GM21423 (cell line): ENCODE measurements at regions not wholly inside any gene's neighbourhood (a gene's known extent, or its start where the extent isn't known, plus 50 kb on each side); places are given as distances from the start of the nearest gene placed in this dataset.

ENCODE experiments used
- ATAC-seq: cut with Tn5 transposase; IDR thresholded peaks from one replicate; pipeline ENCODE4 v1.9.1; 2021; ENCODE audit warnings: mild to moderate bottlenecking, moderate library complexity; ENCODE audit not compliant: unreplicated experiment

GRCh38 chr6:138577151-138577915 is 78.0 kb upstream of the NHSL1 start:
- ATAC-seq, result peak; percentile 75

DNA sequence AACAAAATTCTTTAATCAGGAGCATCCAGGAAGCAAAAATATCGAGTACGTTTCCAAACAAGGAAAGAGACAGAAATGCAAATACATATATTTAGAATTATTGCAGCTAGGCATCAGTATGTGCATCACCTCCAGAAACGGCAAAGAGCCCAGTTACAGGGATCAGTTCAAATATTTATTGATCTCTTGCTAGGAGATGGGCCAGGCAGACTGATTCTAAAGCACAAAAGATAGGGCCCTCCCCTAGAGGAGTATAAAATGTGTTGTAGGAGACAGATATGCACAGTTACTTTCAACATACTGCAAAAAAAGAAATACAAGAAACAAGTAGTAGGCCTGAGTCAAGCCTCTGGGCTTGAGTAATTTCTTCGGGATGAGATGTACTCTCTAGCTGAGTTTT is 80.7 kb upstream of the NHSL1 start:
- ATAC-seq, result no peak

DNA sequence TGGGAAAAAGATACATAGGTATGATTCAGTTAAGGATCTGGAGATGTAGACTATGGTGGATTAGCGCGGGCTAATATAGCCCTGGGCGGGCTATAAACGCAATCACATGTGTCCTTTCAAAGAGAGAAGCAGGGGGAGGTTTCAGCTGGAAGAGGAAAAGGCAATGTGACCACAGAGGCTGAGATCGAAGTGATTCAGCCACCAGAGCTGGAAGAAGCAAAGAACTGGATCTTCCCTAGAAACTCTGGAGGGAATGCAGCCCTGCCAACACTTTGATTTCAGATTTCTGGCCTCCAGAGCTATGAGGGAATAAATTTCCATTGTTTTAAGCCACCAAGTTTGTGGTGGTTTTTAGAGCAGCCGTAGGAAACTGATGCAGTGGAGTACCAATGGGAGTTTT is 81.5 kb upstream of the NHSL1 start:
- ATAC-seq, result no peak

DNA sequence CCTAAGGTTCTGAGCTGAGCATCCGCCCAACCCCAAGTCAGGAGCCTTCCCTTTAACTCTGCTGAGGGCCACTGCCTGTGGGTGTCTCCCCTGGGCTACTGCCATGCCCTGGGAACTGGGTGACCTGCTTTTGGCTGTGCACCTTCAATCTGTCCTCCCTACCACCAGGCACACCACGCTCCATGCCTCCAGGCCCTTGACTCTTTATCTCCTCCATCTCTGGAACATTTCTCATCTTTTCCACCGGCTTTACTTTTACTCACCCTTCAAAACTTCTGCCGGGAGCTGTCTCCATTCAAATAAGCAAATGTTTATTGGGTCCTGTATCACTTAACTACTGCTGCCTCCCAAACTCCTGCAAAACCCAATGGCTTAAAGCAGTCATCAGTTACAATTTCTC is 83.3 kb upstream of the NHSL1 start:
- ATAC-seq, result no peak

GRCh38 chr6:138586638-138587037 is 87.3 kb upstream of the NHSL1 start:
- ATAC-seq, result peak; percentile 58

DNA sequence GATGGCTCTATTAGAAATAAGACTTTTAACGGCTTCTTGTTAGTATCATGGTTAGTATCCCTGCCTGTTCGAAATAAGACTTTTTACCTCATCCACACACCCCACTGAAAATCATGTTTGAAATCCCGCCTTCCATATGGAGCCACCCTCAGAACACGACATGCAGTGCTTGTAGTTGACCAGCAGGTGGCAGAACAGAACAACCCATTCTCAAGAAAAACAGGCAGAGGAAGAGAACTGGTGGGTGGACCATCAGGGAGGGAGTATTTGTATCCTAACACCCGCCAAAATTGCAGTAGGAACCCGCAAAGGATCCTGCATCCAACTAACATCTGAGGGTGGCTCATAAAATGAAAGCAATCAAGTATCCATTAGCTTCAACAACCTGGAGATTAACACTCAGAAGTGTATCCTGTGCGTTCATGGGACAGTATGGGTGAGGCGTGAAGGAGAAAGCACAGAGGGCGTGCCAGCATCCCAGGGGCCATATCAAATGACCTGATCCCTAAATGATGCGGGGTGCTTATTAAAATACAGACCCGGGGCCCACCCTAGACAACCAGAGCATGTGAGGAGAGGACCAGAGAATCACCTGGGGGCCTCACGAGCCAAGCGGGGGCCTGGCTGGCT is 89.6 kb upstream of the NHSL1 start:
- no peak for ATAC-seq

DNA sequence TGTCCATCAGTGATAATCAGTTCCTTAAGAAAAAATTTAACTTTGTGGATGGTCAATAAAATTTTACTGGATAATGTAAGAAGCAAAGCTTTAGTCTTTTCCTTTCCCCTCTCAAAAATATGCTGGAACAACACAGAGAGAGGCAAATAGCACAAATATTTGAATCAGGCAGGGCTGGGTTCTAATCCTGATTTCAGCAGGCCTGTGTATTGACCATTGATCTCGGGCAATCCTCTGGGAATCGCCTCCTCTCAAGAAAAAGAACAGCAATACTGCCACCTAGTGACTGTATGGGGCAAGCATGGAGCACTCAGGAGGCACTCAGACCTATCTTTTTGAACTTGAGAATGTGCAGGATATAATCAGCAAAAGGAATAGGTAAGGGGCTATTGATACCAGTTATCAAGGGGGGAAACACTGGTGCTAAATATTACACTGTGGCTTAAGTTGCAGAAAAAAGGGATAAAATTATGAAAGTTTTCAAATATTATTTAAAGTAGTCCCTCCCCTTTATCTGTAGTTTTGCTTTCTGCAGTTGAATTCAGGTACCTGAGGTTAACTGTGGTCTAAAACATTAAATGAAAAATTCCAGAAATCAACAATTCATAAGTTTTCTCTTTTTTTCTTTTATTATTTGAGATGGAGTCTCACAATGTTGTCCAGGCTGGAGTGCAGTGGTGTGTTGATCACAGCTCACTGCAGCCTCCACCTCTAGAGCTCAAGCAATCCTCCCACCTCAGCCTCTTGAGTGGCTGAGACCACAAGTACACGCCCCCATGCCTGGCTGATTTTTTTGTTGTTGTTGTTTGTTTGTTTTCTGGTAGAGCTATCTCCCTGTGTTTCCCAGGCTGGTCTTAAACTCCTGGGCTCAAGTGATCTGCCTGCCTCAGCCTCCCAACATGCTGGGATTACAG is 91.8 kb upstream of the NHSL1 start:
- no peak for ATAC-seq

DNA sequence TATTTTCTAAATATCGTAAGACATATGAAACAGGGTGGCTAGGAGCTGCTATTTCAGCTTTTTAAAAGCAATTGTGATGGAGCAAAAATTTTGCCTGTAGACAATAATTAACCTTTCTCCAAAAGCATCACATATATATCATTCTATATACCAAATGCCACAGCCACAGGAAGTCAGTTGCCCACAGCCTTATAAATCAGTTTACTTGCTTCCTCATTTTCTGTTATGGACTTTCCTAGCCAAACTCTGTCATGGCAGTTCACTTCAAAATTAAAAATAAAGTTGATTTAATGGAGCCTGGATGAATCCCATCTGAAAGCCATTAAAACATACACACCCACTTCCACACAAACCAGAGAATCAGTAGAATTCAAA is 93.4 kb upstream of the NHSL1 start:
- ATAC-seq, result peak; percentile 66

DNA sequence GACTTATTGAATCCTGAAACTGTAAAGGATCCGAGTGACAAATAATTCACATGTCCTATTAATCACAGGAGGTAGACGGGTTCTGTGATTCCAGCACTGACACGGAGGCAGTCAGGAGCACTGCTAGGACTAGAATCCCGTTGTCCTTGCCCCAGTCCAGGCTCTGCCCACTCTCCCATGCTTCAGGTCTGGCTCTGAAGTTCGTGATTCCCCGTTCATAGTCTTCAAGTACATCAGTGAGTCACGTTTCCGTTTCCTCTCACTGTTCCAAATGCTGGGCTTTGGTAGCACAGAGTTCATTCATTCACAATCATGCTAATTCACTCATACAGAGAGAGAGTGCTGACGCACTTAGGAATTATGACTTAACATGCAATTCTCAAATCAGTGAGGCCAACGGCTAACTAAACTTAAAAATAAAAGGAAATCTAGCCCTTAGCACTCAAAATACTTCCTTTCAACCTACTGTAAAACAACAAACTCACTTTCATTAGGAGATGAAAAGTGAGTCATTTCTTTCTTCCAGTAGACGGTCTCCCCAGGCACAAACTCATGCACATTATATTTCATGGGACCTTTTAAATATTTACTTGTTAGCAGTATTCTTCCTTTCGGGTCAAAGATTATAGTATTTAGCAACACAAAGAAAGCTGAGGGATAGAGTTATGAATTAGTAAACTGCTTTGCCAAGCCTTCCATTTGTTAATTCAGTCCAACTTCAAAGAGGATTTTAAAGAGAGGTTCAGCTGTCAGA is 94.0 kb upstream of the NHSL1 start:
- ATAC-seq, result peak; percentile 79

DNA sequence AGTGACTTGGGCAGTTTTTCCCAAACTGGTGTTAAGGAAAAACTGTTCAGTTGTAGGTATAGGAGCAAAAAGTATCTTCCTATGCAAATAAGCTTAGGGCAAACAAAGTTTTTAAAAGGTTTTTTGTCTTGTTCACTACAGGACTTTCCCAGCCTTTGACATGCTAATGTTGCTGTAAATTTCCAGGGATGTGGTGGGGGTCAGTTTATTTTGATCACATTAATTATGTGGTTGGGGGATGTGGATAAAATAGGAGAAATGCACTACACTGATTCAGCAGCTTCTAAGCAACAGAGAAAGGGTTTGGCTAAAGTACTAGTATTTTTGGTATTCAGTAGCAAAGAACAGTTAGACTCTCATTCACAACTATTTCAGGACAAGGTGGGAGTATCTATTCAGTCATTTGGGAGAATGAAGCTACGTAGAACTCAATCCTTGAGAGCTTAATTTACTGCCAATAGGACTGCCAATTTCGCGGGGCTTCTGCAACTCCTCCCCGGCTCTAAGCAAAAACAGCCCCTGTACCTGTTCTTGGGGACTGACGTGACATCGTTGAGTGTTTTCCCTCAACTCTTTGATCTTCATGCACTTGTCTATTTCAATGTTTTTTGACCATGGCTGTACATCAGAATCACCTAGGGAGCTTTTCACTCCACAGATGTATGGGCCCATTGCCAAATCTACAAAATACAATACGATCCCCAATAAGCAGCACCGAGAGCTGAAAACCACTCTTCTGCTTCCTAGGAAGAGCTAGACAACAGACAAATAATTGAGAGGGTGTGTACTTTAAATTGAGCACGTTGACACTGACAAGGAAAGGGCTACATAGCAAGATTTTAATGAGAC is 94.8 kb upstream of the NHSL1 start:
- ATAC-seq, result no peak

GRCh38 chr6:138594758-138595140 is 95.5 kb upstream of the NHSL1 start:
- ATAC-seq, result no peak

- no peak for ATAC-seq
These were observed 96.8 kb upstream of the NHSL1 start for GRCh38 chr6:138596126-138596525.

DNA sequence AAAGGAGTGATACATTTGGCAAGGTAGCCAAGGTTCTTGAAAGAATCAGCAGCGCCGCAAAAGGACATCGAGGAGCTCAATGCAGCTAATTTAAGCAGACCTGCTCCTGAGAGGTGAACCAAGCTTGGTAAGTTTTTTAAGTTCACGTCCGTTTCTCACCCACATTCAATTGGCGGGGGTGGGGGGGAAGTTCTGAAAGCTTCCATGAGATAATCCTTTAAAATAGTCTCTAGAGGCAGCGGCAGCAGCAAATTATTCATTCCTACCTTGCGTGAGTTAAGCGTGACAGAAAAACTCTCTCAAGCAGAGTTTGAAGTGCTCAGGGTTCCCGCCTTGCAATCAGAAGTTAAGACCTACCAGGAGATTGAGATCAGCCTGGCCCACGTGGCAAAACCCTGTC is 97.3 kb upstream of the NHSL1 start:
- ATAC-seq, result no peak

- ATAC-seq, result no peak
These were observed 98.0 kb upstream of the NHSL1 start for GRCh38 chr6:138597336-138597735.

GRCh38 chr6:138598562-138599173 is 99.4 kb upstream of the NHSL1 start:
- ATAC-seq, result no peak

- no peak for ATAC-seq
These were observed 101.0 kb upstream of the NHSL1 start for GRCh38 chr6:138600261-138600660.

GRCh38 chr6:138600726-138601125 is 101.4 kb upstream of the NHSL1 start:
- no peak for ATAC-seq

GRCh38 chr6:138601128-138601527 is 101.8 kb upstream of the NHSL1 start:
- ATAC-seq, result no peak

DNA sequence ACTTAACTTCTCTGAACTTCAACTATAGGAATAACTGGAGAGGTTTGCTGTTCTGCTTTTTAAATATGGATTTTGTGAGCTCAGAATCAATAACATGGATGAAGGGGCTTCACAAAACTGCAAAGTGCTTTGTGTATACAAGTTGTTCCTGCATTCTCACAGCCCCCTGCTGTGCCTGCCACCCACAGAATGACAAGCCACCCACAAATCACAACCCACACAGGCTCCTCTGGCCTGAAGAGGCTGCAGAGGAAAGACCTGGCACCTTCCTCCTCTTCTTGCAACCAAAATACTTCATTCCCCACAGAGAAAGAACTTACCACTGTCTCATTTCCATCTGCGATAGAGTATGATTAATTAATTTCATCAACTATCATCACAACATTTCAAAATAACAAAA is 106.7 kb upstream of the NHSL1 start:
- no peak for ATAC-seq
